22Rv1 (cell line): ENCODE measurements at regions not wholly inside any gene's neighbourhood (a gene's known extent, or its start where the extent isn't known, plus 50 kb on each side); places are given as distances from the start of the nearest gene placed in this dataset.

Experiments used
- CTCF ChIP-seq: fragments of 450-650 bp; IDR thresholded peaks from 2 replicates; pipeline ENCODE4 v1.5.1; 2017; ENCODE audit warnings: mild to moderate bottlenecking
- ZFX ChIP-seq: fragments of 450-650 bp; IDR thresholded peaks from 2 replicates; pipeline ENCODE4 v1.6.1; 2017; ENCODE audit warnings: antibody characterized with exemption, borderline replicate concordance

- no peak for TF ChIP-seq CTCF
- no peak for TF ChIP-seq ZFX
These were observed 1522.7 kb downstream of the OTOL1 start for GRCh38 chr3:163019260-163019659.
